ENCODE measurements at regions not wholly inside any gene's neighbourhood (a gene's known extent, or its start where the extent isn't known, plus 50 kb on each side); places are given as distances from the start of the nearest gene placed in this dataset.

GRCh38 chr19:28983430-28983829 is 229.5 kb downstream of the UQCRFS1 start:
- H3K36me3 Mint-ChIP-seq = no peaks in the 10 kb centered on the region
- Histone ChIP-seq H3K27me3 (ENCODE audit: control insufficient read depth, insufficient read depth, low read length) (peaks cover 2% of the 10 kb centered on the region), H3K27ac (ENCODE audit: insufficient read depth, low read length, poor library complexity, severe bottlenecking) (no peak overlapping the region), H3K36me3 (ENCODE audit: control insufficient read depth, insufficient read depth, low read length) (no peaks in the 10 kb centered on the region), H3K4me1 (ENCODE audit: control insufficient read depth, insufficient read depth, low read length, poor library complexity, severe bottlenecking) (no peaks in the 10 kb centered on the region), H3K9me3 (ENCODE audit: control insufficient read depth in 2 of 2, low read length in 2 of 2) (no peaks in the 10 kb centered on the region), H3K4me3 (ENCODE audit: low read depth, low read length) (no peak overlapping the region)
- H3K9me3 Mint-ChIP-seq = peaks cover 0 to 6% (median 0%) of the 10 kb centered on the region in 7 donors
- H3K4me1 Mint-ChIP-seq = no peaks in the 10 kb centered on the region
- peaks cover 5% of the 10 kb centered on the region for H3K27me3 Mint-ChIP-seq
- ATAC-seq (ENCODE audit: low read depth in 2 of 2) (no peak), DNase-seq (no peak)
- H3K27ac Mint-ChIP-seq = no peak overlapping the region
- no peak overlapping the region for H3K4me3 Mint-ChIP-seq

- Histone ChIP-seq H3K27ac (ENCODE audit: insufficient read depth, low read length, poor library complexity, severe bottlenecking) (no peak overlapping the region), H3K36me3 (ENCODE audit: control insufficient read depth, insufficient read depth, low read length) (no peaks in the 10 kb centered on the region), H3K27me3 (ENCODE audit: control insufficient read depth, insufficient read depth, low read length) (peaks cover 2% of the 10 kb centered on the region), H3K4me3 (ENCODE audit: low read depth, low read length) (no peak overlapping the region), H3K4me1 (ENCODE audit: control insufficient read depth, insufficient read depth, low read length, poor library complexity, severe bottlenecking) (no peaks in the 10 kb centered on the region), H3K9me3 (ENCODE audit: control insufficient read depth in 2 of 2, low read length in 2 of 2) (no peaks in the 10 kb centered on the region)
- Mint-ChIP-seq H3K4me3 (no peak overlapping the region), H3K36me3 (no peaks in the 10 kb centered on the region), H3K27ac (no peak overlapping the region), H3K9me3 (peaks cover 0 to 6% (median 0%) of the 10 kb centered on the region in 7 donors), H3K4me1 (no peaks in the 10 kb centered on the region), H3K27me3 (peaks cover 5% of the 10 kb centered on the region)
- DNase-seq (no peak), ATAC-seq (ENCODE audit: low read depth in 2 of 2) (no peak)
Measured at GRCh38 chr19:28981994-28982393, 231.0 kb downstream of the UQCRFS1 start.

GRCh38 chr19:28981518-28981917 is 231.4 kb downstream of the UQCRFS1 start:
- no peak for ATAC-seq (ENCODE audit: low read depth in 2 of 2)
- H3K4me1 Mint-ChIP-seq = no peaks in the 10 kb centered on the region
- H3K36me3 ChIP-seq (ENCODE audit: control insufficient read depth, insufficient read depth, low read length) = no peaks in the 10 kb centered on the region

GRCh38 chr19:28980236-28980868 is 232.6 kb downstream of the UQCRFS1 start:
- peaks cover 0 to 6% (median 0%) of the 10 kb centered on the region in 7 donors for H3K9me3 Mint-ChIP-seq
- Histone ChIP-seq H3K27ac (ENCODE audit: insufficient read depth, low read length, poor library complexity, severe bottlenecking) (no peak overlapping the region), H3K36me3 (ENCODE audit: control insufficient read depth, insufficient read depth, low read length) (no peaks in the 10 kb centered on the region), H3K27me3 (ENCODE audit: control insufficient read depth, insufficient read depth, low read length) (peaks cover 2% of the 10 kb centered on the region), H3K4me1 (ENCODE audit: control insufficient read depth, insufficient read depth, low read length, poor library complexity, severe bottlenecking) (no peaks in the 10 kb centered on the region), H3K9me3 (ENCODE audit: control insufficient read depth in 2 of 2, low read length in 2 of 2) (no peaks in the 10 kb centered on the region), H3K4me3 (ENCODE audit: low read depth, low read length) (no peak overlapping the region)
- no peak for DNase-seq
- no peaks in the 10 kb centered on the region for H3K36me3 Mint-ChIP-seq
- no peaks in the 10 kb centered on the region for H3K4me1 Mint-ChIP-seq
- no peak overlapping the region for H3K4me3 Mint-ChIP-seq
- no peak overlapping the region for H3K27ac Mint-ChIP-seq
- H3K27me3 Mint-ChIP-seq = peaks cover 5% of the 10 kb centered on the region
- no peak for ATAC-seq (ENCODE audit: low read depth in 2 of 2)

More at GRCh38 chr19:28981518-28981917, 231.4 kb downstream of the UQCRFS1 start:
- H3K27ac ChIP-seq (ENCODE audit: insufficient read depth, low read length, poor library complexity, severe bottlenecking) = no peak overlapping the region
- H3K27ac Mint-ChIP-seq = no peak overlapping the region
- peaks cover 0 to 6% (median 0%) of the 10 kb centered on the region in 7 donors for H3K9me3 Mint-ChIP-seq
- H3K4me3 Mint-ChIP-seq = no peak overlapping the region
- DNase-seq = no peak
- H3K27me3 ChIP-seq (ENCODE audit: control insufficient read depth, insufficient read depth, low read length) = peaks cover 2% of the 10 kb centered on the region
- H3K36me3 Mint-ChIP-seq = no peaks in the 10 kb centered on the region
- H3K4me3 ChIP-seq (ENCODE audit: low read depth, low read length) = no peak overlapping the region
- H3K27me3 Mint-ChIP-seq = peaks cover 5% of the 10 kb centered on the region
- H3K4me1 ChIP-seq (ENCODE audit: control insufficient read depth, insufficient read depth, low read length, poor library complexity, severe bottlenecking) = no peaks in the 10 kb centered on the region
- H3K9me3 ChIP-seq (ENCODE audit: control insufficient read depth in 2 of 2, low read length in 2 of 2) = no peaks in the 10 kb centered on the region

- DNase-seq (no peak), ATAC-seq (ENCODE audit: low read depth in 2 of 2) (no peak)
- peaks cover 0 to 4% (median 0%) of the 10 kb centered on the region in 7 donors for H3K9me3 Mint-ChIP-seq
- no peak overlapping the region for H3K27ac ChIP-seq (ENCODE audit: insufficient read depth, low read length, poor library complexity, severe bottlenecking)
- no peaks in the 10 kb centered on the region for H3K4me1 ChIP-seq (ENCODE audit: control insufficient read depth, insufficient read depth, low read length, poor library complexity, severe bottlenecking)
- no peaks in the 10 kb centered on the region for H3K36me3 Mint-ChIP-seq
- no peaks in the 10 kb centered on the region for H3K9me3 ChIP-seq (ENCODE audit: control insufficient read depth in 2 of 2, low read length in 2 of 2)
- H3K4me3 ChIP-seq (ENCODE audit: low read depth, low read length) = no peak overlapping the region
- H3K36me3 ChIP-seq (ENCODE audit: control insufficient read depth, insufficient read depth, low read length) = no peaks in the 10 kb centered on the region
- no peak overlapping the region for H3K4me3 Mint-ChIP-seq
- H3K27me3 Mint-ChIP-seq = peaks cover 5% of the 10 kb centered on the region
- H3K4me1 Mint-ChIP-seq = no peaks in the 10 kb centered on the region
- H3K27me3 ChIP-seq (ENCODE audit: control insufficient read depth, insufficient read depth, low read length) = peaks cover 2% of the 10 kb centered on the region
- no peak overlapping the region for H3K27ac Mint-ChIP-seq
Measured at GRCh38 chr19:28977826-28978225, 235.1 kb downstream of the UQCRFS1 start.

- H3K36me3 Mint-ChIP-seq = no peaks in the 10 kb centered on the region
- Histone ChIP-seq H3K4me3 (ENCODE audit: low read depth, low read length) (no peak overlapping the region), H3K36me3 (ENCODE audit: control insufficient read depth, insufficient read depth, low read length) (no peaks in the 10 kb centered on the region), H3K9me3 (ENCODE audit: control insufficient read depth in 2 of 2, low read length in 2 of 2) (no peaks in the 10 kb centered on the region), H3K27me3 (ENCODE audit: control insufficient read depth, insufficient read depth, low read length) (no peaks in the 10 kb centered on the region), H3K27ac (ENCODE audit: insufficient read depth, low read length, poor library complexity, severe bottlenecking) (no peak overlapping the region), H3K4me1 (ENCODE audit: control insufficient read depth, insufficient read depth, low read length, poor library complexity, severe bottlenecking) (no peaks in the 10 kb centered on the region)
- DNase-seq = no peak
- H3K4me1 Mint-ChIP-seq = no peaks in the 10 kb centered on the region
- ATAC-seq (ENCODE audit: low read depth in 2 of 2) = no peak
- no peak overlapping the region for H3K4me3 Mint-ChIP-seq
- no peaks in the 10 kb centered on the region for H3K9me3 Mint-ChIP-seq
- H3K27ac Mint-ChIP-seq = no peak overlapping the region
- H3K27me3 Mint-ChIP-seq = no peaks in the 10 kb centered on the region
Measured at GRCh38 chr19:28972058-28972852, 240.7 kb downstream of the UQCRFS1 start.

- Histone ChIP-seq H3K9me3 (ENCODE audit: control insufficient read depth in 2 of 2, low read length in 2 of 2) (no peaks in the 10 kb centered on the region), H3K27me3 (ENCODE audit: control insufficient read depth, insufficient read depth, low read length) (no peaks in the 10 kb centered on the region), H3K4me1 (ENCODE audit: control insufficient read depth, insufficient read depth, low read length, poor library complexity, severe bottlenecking) (no peaks in the 10 kb centered on the region), H3K36me3 (ENCODE audit: control insufficient read depth, insufficient read depth, low read length) (no peaks in the 10 kb centered on the region), H3K27ac (ENCODE audit: insufficient read depth, low read length, poor library complexity, severe bottlenecking) (no peak overlapping the region), H3K4me3 (ENCODE audit: low read depth, low read length) (no peak overlapping the region)
- Mint-ChIP-seq H3K27me3 (no peaks in the 10 kb centered on the region), H3K36me3 (no peaks in the 10 kb centered on the region), H3K27ac (no peak overlapping the region), H3K9me3 (peaks cover 0 to 5% (median 0%) of the 10 kb centered on the region in 7 donors), H3K4me3 (no peak overlapping the region), H3K4me1 (no peaks in the 10 kb centered on the region)
- DNase-seq (no peak), ATAC-seq (ENCODE audit: low read depth in 2 of 2) (no peak)
Measured at GRCh38 chr19:28971513-28971912, 241.4 kb downstream of the UQCRFS1 start.

GRCh38 chr19:28971049-28971448 is 241.9 kb downstream of the UQCRFS1 start:
- Histone ChIP-seq H3K9me3 (ENCODE audit: control insufficient read depth in 2 of 2, low read length in 2 of 2) (no peaks in the 10 kb centered on the region), H3K4me3 (ENCODE audit: low read depth, low read length) (no peak overlapping the region), H3K36me3 (ENCODE audit: control insufficient read depth, insufficient read depth, low read length) (no peaks in the 10 kb centered on the region), H3K4me1 (ENCODE audit: control insufficient read depth, insufficient read depth, low read length, poor library complexity, severe bottlenecking) (no peaks in the 10 kb centered on the region), H3K27me3 (ENCODE audit: control insufficient read depth, insufficient read depth, low read length) (no peaks in the 10 kb centered on the region), H3K27ac (ENCODE audit: insufficient read depth, low read length, poor library complexity, severe bottlenecking) (no peak overlapping the region)
- Mint-ChIP-seq H3K36me3 (no peaks in the 10 kb centered on the region), H3K27me3 (no peaks in the 10 kb centered on the region), H3K4me3 (no peak overlapping the region), H3K9me3 (peaks cover 0 to 5% (median 0%) of the 10 kb centered on the region in 7 donors), H3K4me1 (no peaks in the 10 kb centered on the region), H3K27ac (no peak overlapping the region)
- no peak for DNase-seq
- no peak for ATAC-seq (ENCODE audit: low read depth in 2 of 2)

Measured in CD4-positive, CD25-positive, alpha-beta regulatory T cell (primary cell).